ENCODE measurements at regions not wholly inside any gene's neighbourhood (a gene's known extent, or its start where the extent isn't known, plus 50 kb on each side); places are given as distances from the start of the nearest gene placed in this dataset.
A peak's percentile ranks its signal among the peaks of the same experiment; 100 is the strongest.

DNA sequence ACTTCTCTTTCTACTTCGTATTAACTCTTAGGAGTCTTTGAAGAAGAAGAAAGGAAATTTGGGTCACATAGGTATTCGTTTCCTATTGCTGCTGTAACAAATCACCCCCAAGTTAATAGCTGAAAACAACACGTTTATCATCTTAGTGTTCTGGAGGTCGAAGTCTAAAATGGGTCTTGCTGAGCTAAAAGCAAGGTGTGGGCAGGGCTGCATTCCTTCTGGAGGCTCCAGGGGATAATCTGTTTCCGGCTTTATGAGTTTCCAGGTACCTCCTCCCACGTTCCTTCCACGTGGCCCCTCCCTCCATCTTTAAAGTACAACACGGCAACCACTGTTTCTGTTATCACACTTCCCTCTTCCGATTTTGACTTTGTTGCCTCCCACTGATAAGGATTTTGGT, 233.5 kb upstream of the RBBP8 start:
- no peak for DNase-seq (ENCODE audit: low spot score)
- TF ChIP-seq, protein P1, sequence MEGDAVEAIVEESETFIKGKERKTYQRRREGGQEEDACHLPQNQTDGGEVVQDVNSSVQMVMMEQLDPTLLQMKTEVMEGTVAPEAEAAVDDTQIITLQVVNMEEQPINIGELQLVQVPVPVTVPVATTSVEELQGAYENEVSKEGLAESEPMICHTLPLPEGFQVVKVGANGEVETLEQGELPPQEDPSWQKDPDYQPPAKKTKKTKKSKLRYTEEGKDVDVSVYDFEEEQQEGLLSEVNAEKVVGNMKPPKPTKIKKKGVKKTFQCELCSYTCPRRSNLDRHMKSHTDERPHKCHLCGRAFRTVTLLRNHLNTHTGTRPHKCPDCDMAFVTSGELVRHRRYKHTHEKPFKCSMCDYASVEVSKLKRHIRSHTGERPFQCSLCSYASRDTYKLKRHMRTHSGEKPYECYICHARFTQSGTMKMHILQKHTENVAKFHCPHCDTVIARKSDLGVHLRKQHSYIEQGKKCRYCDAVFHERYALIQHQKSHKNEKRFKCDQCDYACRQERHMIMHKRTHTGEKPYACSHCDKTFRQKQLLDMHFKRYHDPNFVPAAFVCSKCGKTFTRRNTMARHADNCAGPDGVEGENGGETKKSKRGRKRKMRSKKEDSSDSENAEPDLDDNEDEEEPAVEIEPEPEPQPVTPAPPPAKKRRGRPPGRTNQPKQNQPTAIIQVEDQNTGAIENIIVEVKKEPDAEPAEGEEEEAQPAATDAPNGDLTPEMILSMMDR (IDR thresholded peaks at IDR 0.05; ENCODE audit: extremely low read depth, insufficient read depth, missing control alignments) = no peak
- in situ Hi-C loops (cut with MboI; ENCODE audit: low pct_unique_long_range_greater_than_20kb, low sequenced_read_pairs, unreplicated experiment) = no loop called here

DNA sequence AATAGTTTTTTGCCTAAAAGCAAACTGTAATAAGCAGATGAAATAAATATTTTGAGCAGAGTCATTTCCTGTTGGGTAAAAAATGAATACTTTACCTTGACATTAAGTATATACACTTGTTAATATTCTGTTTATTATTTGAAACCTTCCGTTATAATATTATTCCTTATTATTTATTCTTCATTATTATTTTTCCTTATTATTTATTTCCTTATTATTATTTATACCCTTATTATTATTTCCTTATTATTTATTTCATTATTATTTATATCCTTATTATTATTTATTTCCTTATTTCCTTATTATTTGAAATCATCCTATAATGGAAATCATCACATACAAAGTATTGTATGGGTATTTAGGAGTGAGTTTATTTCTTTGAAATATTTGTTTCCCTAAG, 232.2 kb upstream of the RBBP8 start:
- TF ChIP-seq, protein P1 (IDR thresholded peaks at IDR 0.05; ENCODE audit: extremely low read depth, insufficient read depth, missing control alignments) = no peak
- in situ Hi-C loops (cut with MboI; ENCODE audit: low pct_unique_long_range_greater_than_20kb, low sequenced_read_pairs, unreplicated experiment) = no loop called here
- DNase-seq (ENCODE audit: low spot score) = no peak

DNA sequence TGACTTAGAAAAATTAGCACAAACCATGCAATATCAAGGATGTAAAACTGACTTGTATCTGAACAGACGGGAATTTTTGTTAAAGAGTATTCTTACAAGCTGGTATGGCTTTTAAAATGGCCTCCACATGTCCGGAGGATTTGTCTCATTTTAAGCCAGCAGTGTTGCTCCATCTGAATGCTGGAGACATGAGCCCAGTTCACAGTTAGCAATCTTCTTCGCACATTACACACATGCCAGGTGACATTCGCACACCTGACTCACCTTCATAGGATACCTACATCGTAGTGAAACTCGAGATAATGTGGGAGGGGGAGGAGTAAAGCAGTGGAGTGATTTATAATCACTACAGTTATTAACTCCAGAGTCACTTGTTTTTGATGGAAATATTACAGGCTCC, 231.8 kb upstream of the RBBP8 start:
- TF ChIP-seq, protein P1 (IDR thresholded peaks at IDR 0.05; ENCODE audit: extremely low read depth, insufficient read depth, missing control alignments) = no peak
- DNase-seq (ENCODE audit: low spot score) = no peak
- in situ Hi-C loops (cut with MboI; ENCODE audit: low pct_unique_long_range_greater_than_20kb, low sequenced_read_pairs, unreplicated experiment) = no loop called here

DNA sequence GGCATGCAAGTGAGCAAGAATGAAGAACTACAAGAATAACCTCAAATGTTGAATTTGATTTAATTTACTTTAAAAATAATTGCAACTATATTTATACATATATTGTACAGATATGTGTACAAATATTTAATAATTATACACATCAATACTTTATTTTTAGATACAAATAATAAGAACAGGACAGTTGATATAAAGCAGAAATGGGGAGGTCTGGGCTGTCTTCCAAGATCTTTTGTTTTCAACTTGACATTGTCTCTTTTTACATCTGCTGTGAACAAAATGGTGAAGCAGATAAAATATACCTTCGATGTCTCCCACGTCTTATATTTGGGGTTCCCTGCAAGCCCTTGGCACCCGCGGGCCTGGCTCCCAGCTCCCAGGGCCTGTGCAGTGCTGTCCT, 231.3 kb upstream of the RBBP8 start:
- no peak for DNase-seq (ENCODE audit: low spot score)
- TF ChIP-seq, protein P1 (IDR thresholded peaks at IDR 0.05; ENCODE audit: extremely low read depth, insufficient read depth, missing control alignments) = no peak
- in situ Hi-C loops (cut with MboI; ENCODE audit: low pct_unique_long_range_greater_than_20kb, low sequenced_read_pairs, unreplicated experiment) = no loop called here

DNA sequence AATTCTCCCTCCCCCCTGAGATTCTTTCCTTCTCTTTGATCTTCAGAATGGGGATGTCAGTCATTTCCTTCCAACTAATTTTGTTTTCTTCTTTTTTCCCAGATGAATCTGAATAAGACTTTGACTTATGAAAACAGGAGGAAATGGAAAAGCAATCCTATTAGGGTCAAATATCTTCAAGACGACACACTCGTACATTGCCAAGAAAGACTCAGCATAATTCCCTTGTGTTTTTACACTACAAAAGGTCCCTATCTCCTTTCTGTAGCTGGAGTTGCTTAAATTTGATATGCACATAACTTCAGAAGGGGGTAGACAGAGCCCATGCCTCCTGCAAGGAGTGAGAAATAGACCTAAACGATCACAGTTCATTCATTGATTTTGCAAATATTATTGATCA, 230.3 kb upstream of the RBBP8 start:
- TF ChIP-seq, protein P1 (IDR thresholded peaks at IDR 0.05; ENCODE audit: extremely low read depth, insufficient read depth, missing control alignments) = no peak
- in situ Hi-C loops (cut with MboI; ENCODE audit: low pct_unique_long_range_greater_than_20kb, low sequenced_read_pairs, unreplicated experiment) = no loop called here
- no peak for DNase-seq (ENCODE audit: low spot score)

DNA sequence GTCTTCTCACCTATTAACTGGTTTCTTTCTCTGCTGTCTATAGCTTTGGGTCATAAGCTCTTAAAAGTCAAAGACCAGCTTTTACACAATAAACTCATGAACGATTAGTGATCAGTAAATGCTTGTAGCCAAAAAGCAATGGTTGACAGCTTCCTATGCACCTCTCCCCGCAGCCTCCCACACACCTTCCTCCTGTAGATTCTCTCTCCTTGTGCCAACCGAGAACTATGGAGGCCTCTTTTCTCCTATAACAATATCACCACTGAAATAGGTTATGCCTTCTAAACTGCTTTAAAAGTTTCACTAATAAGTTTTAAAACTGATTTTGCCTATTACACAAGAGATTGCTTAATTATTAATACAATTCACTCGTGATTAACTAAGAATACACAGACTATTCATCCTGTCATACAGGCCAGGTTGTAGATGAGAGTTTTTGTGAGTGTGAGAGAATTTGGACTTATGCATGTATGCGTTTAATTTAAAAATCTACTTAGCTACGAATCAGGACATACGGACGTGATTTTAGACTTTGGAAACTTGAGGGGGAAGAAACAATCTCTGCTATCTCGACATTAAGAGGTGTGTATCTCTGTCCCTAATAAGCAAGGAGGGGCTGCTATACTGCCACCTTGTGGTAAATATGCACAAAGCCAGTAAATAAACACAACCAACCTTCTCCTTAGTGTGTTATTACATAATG, 229.1 kb upstream of the RBBP8 start:
- in situ Hi-C loops (cut with MboI; ENCODE audit: low pct_unique_long_range_greater_than_20kb, low sequenced_read_pairs, unreplicated experiment) = no loop called here
- peak; percentile 70 for DNase-seq (ENCODE audit: low spot score)
- TF ChIP-seq, protein P1 (IDR thresholded peaks at IDR 0.05; ENCODE audit: extremely low read depth, insufficient read depth, missing control alignments) = peak; percentile 74
